KMS-11 (cell line): ENCODE measurements at regions not wholly inside any gene's neighbourhood (a gene's known extent, or its start where the extent isn't known, plus 50 kb on each side); places are given as distances from the start of the nearest gene placed in this dataset.

Source experiments
- H2AFZ ChIP-seq: fragments of 200-600 bp; sonication (generic); 2 replicates; pipeline ENCODE4 v1.6.1; 2016; ENCODE audit warnings: antibody characterized with exemption, mixed run types, low read depth
- H3K27ac ChIP-seq: fragments of 200-600 bp; sonication (generic); 2 replicates; pipeline ENCODE4 v1.6.1; 2016; ENCODE audit warnings: mild to moderate bottlenecking, mixed run types
- H3K27me3 ChIP-seq: fragments of 200-600 bp; sonication (generic); 2 replicates; pipeline ENCODE4 v1.6.1; 2017; ENCODE audit warnings: mild to moderate bottlenecking, low read depth, mixed run types, moderate library complexity; ENCODE audit not compliant: insufficient read depth
- H3K36me3 ChIP-seq: fragments of 200-600 bp; sonication (generic); 2 replicates; pipeline ENCODE4 v1.6.1; 2017; ENCODE audit warnings: mild to moderate bottlenecking, mixed run types; ENCODE audit not compliant: insufficient read depth
- H3K4me1 ChIP-seq: fragments of 200-600 bp; sonication (generic); 2 replicates; pipeline ENCODE4 v1.6.1; 2016; ENCODE audit warnings: mild to moderate bottlenecking, low read depth, mixed run types; ENCODE audit not compliant: poor library complexity, severe bottlenecking
- H3K4me2 ChIP-seq: fragments of 200-600 bp; sonication (generic); 2 replicates; pipeline ENCODE4 v1.7.0; 2016; ENCODE audit warnings: mild to moderate bottlenecking, mixed run types
- H3K4me3 ChIP-seq: fragments of 200-600 bp; sonication (generic); IDR thresholded peaks from 2 replicates; pipeline ENCODE4 v1.6.1; 2017; ENCODE audit warnings: low read depth, low read length, mixed read lengths; ENCODE audit not compliant: insufficient read depth
- H3K79me2 ChIP-seq: fragments of 200-600 bp; sonication (generic); 2 replicates; pipeline ENCODE4 v1.6.1; 2016; ENCODE audit warnings: low read depth, mixed run types; ENCODE audit not compliant: insufficient read depth
- H3K9ac ChIP-seq: fragments of 200-600 bp; sonication (generic); 2 replicates; pipeline ENCODE4 v1.6.1; 2016; ENCODE audit warnings: mild to moderate bottlenecking, mixed run types
- H4K20me1 ChIP-seq: fragments of 200-600 bp; sonication (generic); 2 replicates; pipeline ENCODE4 v1.6.1; 2016; ENCODE audit warnings: mild to moderate bottlenecking, mixed run types; ENCODE audit not compliant: insufficient read depth
- CTCF ChIP-seq: fragments of 200-600 bp; sonication (generic); conservative IDR thresholded peaks from 2 replicates; pipeline ENCODE4 v1.6.1; 2017; ENCODE audit warnings: low read depth, mild to moderate bottlenecking, antibody characterized with exemption, low read length, moderate library complexity, mixed read lengths

- H3K4me1 ChIP-seq: peaks cover 35% of the 10 kb centered on the region
- no peak overlapping the region for H2AFZ ChIP-seq
- no peak overlapping the region for H3K4me3 ChIP-seq
- H3K27me3 ChIP-seq: no peaks in the 10 kb centered on the region
- no peaks in the 10 kb centered on the region for H4K20me1 ChIP-seq
- no peak overlapping the region for H3K4me2 ChIP-seq
- no peak overlapping the region for H3K27ac ChIP-seq
- no peaks in the 10 kb centered on the region for H3K79me2 ChIP-seq
- no peak for TF ChIP-seq CTCF
- H3K9ac ChIP-seq: no peak overlapping the region
- no peaks in the 10 kb centered on the region for H3K36me3 ChIP-seq
Measured at GRCh38 chr9:28215536-28216299, 642.4 kb upstream of the C9orf72 start.

GRCh38 chr9:28232686-28233085, 659.4 kb upstream of the C9orf72 start:
- Histone ChIP-seq H3K9ac (no peak overlapping the region), H2AFZ (no peak overlapping the region), H3K27me3 (no peaks in the 10 kb centered on the region), H3K36me3 (no peaks in the 10 kb centered on the region), H4K20me1 (no peaks in the 10 kb centered on the region), H3K4me1 (peaks cover 14% of the 10 kb centered on the region), H3K27ac (no peak overlapping the region), H3K4me2 (no peak overlapping the region), H3K79me2 (no peaks in the 10 kb centered on the region), H3K4me3 (no peak overlapping the region)
- no peak for TF ChIP-seq CTCF

- Histone ChIP-seq H3K36me3 (no peaks in the 10 kb centered on the region), H3K4me3 (no peak overlapping the region), H3K27me3 (no peaks in the 10 kb centered on the region), H3K4me1 (peaks cover 14% of the 10 kb centered on the region), H3K27ac (no peak overlapping the region), H2AFZ (no peak overlapping the region), H4K20me1 (no peaks in the 10 kb centered on the region), H3K79me2 (no peaks in the 10 kb centered on the region), H3K9ac (no peak overlapping the region), H3K4me2 (peak overlapping the region; percentile 40; the same call in 1 of the 2 replicates)
- TF ChIP-seq CTCF: no peak
Measured at GRCh38 chr9:28234133-28234893, 661.0 kb upstream of the C9orf72 start.

- H2AFZ ChIP-seq: no peak overlapping the region
- peak overlapping the region; percentile 40; the same call in 1 of the 2 replicates for H3K4me2 ChIP-seq
- no peak overlapping the region for H3K9ac ChIP-seq
- no peak overlapping the region for H3K4me3 ChIP-seq
- no peak overlapping the region for H3K27ac ChIP-seq
- H4K20me1 ChIP-seq: no peaks in the 10 kb centered on the region
- H3K4me1 ChIP-seq: peaks cover 14% of the 10 kb centered on the region
- H3K79me2 ChIP-seq: no peaks in the 10 kb centered on the region
- no peaks in the 10 kb centered on the region for H3K27me3 ChIP-seq
- no peaks in the 10 kb centered on the region for H3K36me3 ChIP-seq
- no peak for TF ChIP-seq CTCF
Measured at GRCh38 chr9:28234894-28235277, 661.6 kb upstream of the C9orf72 start.
